Astrocyte of the cerebellum (primary cell): ENCODE measurements at regions not wholly inside any gene's neighbourhood (a gene's known extent, or its start where the extent isn't known, plus 50 kb on each side); places are given as distances from the start of the nearest gene placed in this dataset.
A peak's percentile ranks its signal among the peaks of the same experiment; 100 is the strongest.

Experiments used
- DNase-seq: peaks from one replicate; pipeline ENCODE4 v3.0.0-alpha.2; 2011; ENCODE audit warnings: low read depth
- H3K4me3 ChIP-seq: 2 replicates; pipeline ENCODE4 v1.5.1; 2011; ENCODE audit warnings: mild to moderate bottlenecking, low read depth, low read length, moderate library complexity
- in situ Hi-C: cut with HindIII; loops from 2 replicates; pipeline ENCODE4 v1.10.0; 2017; ENCODE audit warnings: low sequenced_read_pairs
- TF ChIP-seq, protein P1 (sequence below): IDR thresholded peaks from 2 replicates; pipeline ENCODE4 v1.5.1; 2012; ENCODE audit warnings: low read length, low read depth, moderate library complexity, mild to moderate bottlenecking; ENCODE audit errors: missing control alignments

DNA sequence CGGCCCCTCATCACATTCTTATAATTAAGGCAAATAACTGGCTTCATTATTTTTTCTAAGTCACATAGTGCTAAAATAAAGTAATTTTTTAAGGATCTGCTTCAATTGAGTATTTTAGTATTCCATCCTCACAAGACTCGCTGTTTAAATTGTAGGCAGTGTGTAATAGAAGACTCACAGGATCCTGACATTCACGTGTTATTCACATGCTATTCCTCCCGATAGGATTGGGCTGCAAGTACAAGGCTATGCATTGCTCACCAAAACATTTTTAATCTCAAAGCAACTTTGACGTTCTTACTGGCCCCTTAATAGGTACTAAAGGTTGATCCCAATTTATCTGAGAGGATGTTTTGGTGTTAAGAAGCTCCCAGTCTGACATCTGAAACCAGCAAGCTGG is 127.6 kb upstream of the L3MBTL4 start:
- no peak overlapping the region for H3K4me3 ChIP-seq
- in situ Hi-C loops, result no loop called here
- TF ChIP-seq, protein P1, sequence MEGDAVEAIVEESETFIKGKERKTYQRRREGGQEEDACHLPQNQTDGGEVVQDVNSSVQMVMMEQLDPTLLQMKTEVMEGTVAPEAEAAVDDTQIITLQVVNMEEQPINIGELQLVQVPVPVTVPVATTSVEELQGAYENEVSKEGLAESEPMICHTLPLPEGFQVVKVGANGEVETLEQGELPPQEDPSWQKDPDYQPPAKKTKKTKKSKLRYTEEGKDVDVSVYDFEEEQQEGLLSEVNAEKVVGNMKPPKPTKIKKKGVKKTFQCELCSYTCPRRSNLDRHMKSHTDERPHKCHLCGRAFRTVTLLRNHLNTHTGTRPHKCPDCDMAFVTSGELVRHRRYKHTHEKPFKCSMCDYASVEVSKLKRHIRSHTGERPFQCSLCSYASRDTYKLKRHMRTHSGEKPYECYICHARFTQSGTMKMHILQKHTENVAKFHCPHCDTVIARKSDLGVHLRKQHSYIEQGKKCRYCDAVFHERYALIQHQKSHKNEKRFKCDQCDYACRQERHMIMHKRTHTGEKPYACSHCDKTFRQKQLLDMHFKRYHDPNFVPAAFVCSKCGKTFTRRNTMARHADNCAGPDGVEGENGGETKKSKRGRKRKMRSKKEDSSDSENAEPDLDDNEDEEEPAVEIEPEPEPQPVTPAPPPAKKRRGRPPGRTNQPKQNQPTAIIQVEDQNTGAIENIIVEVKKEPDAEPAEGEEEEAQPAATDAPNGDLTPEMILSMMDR, result no peak
- DNase-seq, result no peak

GRCh38 chr18:6543330-6543908 is 128.7 kb upstream of the L3MBTL4 start:
- DNase-seq, result peak; percentile 36
- in situ Hi-C loops, result no loop called here
- TF ChIP-seq, protein P1, result peak; percentile 33
- H3K4me3 ChIP-seq, result no peak overlapping the region

DNA sequence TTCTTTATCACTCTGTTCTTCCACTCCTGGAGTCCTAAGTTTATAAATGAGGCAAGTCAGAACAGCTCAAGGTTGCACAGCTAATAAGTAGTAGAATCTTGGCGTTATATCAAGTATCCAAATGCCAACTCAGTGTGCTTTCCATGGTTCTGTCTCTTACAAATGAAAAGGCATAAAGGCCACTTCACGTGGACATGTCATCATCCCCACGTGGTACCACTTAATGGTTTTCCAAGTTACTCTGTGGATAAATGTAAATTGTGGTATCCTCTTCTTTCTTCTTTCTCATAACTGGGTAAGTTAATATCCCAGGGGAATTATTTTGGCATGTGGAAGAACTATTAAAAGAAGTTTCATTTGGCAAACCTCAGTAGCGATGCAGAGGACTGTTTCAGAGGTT is 131.5 kb upstream of the L3MBTL4 start:
- DNase-seq, result peak; percentile 35
- TF ChIP-seq, protein P1, result no peak
- no peak overlapping the region for H3K4me3 ChIP-seq
- in situ Hi-C loops, result no loop called here

GRCh38 chr18:6547476-6547875 is 132.8 kb upstream of the L3MBTL4 start:
- TF ChIP-seq, protein P1, result no peak
- in situ Hi-C loops, result no loop called here
- no peak overlapping the region for H3K4me3 ChIP-seq
- DNase-seq, result no peak

DNA sequence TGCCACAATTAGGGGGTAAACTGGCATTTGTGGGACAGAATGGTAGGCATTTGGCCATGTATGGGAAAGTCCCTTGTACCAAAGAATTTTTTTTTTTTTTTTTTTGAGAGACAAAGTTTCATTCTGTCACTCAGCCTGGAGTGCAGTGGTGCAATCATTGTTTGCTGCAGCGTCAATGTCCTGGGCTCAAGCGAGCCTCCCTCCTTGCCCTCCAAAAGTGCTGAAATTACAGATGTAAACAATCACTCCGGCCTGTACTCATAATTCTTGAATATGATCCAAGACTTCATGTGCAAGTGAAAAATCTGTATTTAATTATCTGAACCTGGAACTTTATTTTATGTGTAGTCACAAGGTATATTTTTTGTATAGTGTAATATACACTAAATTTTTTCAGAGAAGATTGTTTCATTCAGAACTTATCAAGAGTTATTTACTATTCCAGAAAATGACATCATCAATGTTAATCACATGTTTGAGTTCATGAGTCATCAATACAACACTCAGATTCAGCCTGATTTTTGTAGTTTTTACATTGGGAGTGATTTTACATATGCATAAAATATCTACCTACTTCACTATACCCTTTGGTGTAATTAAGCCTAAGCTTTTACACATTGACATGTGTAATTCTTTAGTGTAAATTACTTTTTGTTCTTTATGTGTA is 138.7 kb upstream of the L3MBTL4 start:
- no peak for DNase-seq
- no peak overlapping the region for H3K4me3 ChIP-seq
- in situ Hi-C loops, result no loop called here
- TF ChIP-seq, protein P1, result no peak

DNA sequence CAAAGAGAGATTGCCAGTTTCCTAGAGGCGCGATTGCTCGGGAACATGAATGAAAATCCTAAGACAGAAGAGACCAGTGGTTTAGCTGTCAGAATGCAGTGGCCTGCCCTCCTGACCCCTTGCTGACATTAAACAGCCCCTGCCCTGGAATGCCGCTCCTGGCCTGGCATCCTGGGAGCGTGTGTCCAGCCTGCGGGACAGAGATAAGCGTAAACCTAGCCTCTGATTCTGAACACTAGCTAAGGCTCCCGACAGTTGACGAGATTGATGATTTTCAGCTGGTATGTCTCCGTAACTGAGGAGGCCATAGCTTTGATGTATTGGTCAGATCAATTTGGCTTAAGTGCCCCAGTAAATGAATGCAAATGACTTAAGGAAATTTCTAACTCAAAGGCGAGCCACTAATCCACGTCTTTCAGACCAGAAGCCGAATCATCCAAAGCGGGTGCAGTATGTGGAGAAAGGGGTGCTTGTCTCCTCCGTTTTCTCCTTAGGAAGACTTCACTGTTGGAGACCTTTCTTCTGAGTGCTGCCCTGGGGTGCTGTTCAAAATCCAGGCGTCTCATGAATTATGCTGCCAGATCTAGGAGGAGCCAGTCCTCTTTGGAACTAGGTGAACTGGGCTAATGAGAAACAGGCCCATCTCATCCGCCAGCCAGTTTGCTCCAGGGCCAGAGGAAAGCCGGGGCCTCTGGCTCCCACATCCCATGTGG is 142.5 kb upstream of the L3MBTL4 start:
- in situ Hi-C loops, result loop anchor here (5.0 kb wide), 2 partner anchors 60 to 325 kb away; no protein-coding TSS in a partner anchor
- DNase-seq, result no peak

More for the DNA sequence above, 142.5 kb upstream of the L3MBTL4 start:
- TF ChIP-seq, protein P1, result no peak
- no peak overlapping the region for H3K4me3 ChIP-seq
